GM21360 (cell line): ENCODE measurements at regions not wholly inside any gene's neighbourhood (a gene's known extent, or its start where the extent isn't known, plus 50 kb on each side); places are given as distances from the start of the nearest gene placed in this dataset.

ENCODE experiments used
- ATAC-seq: cut with Tn5 transposase; IDR thresholded peaks from one replicate; pipeline ENCODE4 v1.9.1; 2021; ENCODE audit warnings: mild to moderate bottlenecking, moderate library complexity; ENCODE audit not compliant: unreplicated experiment

DNA sequence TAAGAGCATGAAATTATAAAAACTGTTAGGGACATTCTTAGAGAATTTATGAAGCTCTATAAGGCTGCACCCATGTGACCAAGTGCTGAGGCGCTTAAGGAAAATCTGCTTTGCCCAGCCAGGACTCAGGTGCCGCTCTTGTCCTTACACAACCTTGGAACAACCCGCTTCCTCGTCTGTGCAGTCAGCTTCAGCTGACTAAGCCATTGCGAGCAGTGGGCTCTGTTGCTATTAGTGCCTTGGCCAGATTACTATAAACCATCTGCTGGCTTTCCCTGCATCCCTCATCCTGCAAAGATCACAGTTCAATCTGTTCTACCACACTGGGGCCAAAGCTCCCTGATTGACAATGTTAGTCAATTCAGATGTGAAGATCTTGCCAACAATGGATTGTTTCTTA, 89.1 kb upstream of the E2F3 start:
- ATAC-seq: no peak

DNA sequence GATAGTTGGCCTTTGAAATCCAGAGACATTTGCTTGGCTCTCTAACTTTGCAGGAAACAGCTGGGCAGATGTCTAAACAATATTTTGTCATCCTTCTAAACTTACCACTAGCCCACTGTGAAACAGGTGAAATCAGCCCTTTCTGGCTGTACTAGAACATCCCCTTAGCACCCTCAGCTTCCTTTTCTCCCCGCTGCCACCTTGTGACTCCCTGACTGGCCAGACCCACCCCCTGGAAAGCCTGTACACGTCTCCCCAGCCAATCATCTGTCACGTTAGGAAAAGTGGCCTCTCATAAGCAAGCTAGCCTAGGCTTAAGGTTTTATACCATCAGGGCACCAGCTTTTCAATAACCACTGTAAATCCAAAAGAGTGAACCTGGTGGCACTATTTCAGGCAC, 88.6 kb upstream of the E2F3 start:
- ATAC-seq: no peak

DNA sequence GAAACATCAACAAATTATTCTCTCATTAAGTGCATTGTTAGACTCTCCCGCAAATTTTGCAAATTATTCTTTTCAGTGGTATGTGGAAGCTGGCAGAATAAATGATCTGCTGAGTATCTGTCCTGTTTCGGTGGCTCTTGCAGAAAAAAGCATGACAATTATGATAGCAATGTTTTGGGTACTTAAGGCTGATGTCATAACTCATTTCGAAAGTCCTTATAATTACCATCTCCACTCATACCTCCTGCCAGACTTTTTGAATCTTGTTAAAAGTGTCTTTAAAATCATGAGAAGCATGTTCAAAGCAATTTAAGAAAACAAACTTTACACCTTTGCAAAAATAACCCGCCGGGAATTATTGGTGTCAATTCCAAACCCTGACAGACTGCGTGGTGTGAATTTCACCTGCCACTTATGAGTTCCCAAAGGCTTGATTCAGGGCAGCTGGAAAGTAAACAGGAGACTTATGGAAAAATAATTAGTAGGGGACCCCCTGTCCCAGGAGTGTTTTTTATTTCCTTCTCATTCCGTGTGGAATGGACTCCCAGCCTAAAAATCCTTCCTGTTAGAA, 87.6 kb upstream of the E2F3 start:
- ATAC-seq: no peak

- ATAC-seq: no peak
Observed at GRCh38 chr6:20314866-20315845, 86.5 kb upstream of the E2F3 start.

GRCh38 chr6:20317430-20317829, 84.2 kb upstream of the E2F3 start:
- no peak for ATAC-seq

- no peak for ATAC-seq
Observed at GRCh38 chr6:20318851-20319387, 82.8 kb upstream of the E2F3 start.

GRCh38 chr6:20319520-20320357, 81.9 kb upstream of the E2F3 start:
- ATAC-seq: peak; percentile 100

DNA sequence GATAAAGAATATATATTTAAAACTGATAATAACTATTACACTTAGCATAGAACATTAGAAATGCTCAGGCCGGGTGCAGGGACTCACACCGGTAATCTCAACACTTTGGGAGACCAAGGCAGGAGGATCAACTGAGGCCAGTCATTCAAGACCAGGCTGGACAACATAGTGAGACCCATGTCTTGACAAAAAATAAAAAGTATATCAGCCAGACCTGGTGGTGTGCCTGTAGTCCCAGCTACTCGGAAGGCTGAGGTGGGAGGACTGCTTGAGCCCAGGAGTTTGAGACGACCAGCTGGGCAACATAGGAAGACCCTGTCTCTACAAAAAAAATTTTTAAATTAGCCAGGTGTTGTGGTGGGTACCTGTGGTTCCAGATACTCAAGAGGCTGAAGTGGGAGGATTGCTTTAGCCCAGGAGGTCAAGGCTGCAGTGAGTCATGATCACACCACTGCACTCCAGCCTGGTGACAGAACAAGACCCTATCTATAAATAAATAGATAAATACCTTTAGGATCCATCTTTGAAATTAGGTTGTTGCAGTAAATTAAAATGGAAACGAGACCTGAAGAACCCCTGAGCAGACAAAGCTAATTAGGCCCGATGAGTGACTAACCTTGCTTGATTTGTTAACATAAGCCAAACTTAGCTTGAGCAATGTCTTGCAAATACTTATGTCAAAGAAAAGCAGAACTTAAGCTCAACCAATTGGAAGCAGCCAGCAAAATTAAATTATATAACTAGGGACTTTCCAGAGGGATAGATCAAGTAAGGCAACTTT, 75.8 kb upstream of the E2F3 start:
- no peak for ATAC-seq

- no peak for ATAC-seq
Observed at GRCh38 chr6:20326422-20326728, 75.3 kb upstream of the E2F3 start.

DNA sequence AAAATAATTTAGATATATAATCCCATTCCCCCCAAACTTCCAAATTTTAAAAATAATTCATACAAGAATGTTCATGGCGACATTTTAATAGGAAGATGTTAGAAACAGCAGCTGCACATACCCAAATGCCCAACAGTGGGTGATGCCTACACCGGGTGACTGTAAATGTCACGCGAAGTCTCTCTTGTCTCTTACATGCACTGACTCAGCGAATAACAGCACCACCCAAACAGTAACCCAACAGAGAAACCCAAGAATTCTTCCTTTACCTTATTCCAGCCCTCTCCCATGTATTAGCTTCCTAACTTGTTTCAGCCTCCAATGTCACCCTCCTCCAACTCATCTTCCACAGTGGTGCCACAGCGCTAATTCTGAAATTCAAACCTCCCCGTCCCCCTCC, 74.5 kb upstream of the E2F3 start:
- no peak for ATAC-seq

GRCh38 chr6:20328266-20328923, 73.3 kb upstream of the E2F3 start:
- no peak for ATAC-seq

- ATAC-seq: no peak
Observed at GRCh38 chr6:20328924-20329300, 72.8 kb upstream of the E2F3 start.

DNA sequence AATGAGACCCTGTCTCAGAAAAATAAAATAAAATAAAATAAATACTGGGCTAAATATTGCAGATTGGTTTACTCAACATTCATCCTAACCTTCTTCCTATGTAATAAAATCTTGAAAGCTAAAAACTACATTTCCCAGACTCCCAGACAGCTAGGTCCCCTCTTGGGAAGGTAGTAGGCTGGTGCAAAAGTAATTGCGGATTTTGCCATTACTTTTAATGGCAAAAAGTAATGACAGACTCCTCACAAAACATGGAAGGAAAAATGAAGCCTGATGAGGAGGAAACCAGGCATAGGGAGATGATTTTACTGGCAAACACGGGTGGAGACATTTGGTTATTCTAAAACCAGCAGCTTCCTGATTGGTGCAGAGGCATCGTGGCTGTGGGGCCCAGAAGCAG, 70.6 kb upstream of the E2F3 start:
- no peak for ATAC-seq

GRCh38 chr6:20331625-20332024, 70.1 kb upstream of the E2F3 start:
- no peak for ATAC-seq

- no peak for ATAC-seq
Observed at GRCh38 chr6:20332441-20333006, 69.2 kb upstream of the E2F3 start.

- ATAC-seq: no peak
Observed at GRCh38 chr6:20333721-20334269, 67.9 kb upstream of the E2F3 start.

DNA sequence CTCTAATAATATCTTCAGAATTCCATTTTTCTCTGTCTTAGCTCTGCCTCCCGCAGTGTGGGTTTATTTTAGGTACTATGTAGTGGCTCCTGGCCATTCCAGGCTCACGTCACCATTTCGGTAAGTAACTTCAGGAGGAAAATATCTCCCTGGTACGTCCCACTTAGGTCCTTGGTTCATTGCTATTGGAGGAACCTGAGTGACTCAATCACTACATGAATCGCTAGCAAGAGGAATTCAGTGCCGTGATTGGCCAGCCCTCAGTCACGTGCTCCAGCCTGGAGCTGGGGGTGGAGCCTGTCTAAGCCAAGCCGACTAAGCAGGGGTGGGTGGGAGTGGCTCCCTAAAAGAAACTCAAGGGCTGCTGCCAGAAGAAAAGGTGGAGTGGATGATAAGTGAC, 67.3 kb upstream of the E2F3 start:
- ATAC-seq: no peak

- ATAC-seq: no peak
Observed at GRCh38 chr6:20334962-20335361, 66.7 kb upstream of the E2F3 start.

DNA sequence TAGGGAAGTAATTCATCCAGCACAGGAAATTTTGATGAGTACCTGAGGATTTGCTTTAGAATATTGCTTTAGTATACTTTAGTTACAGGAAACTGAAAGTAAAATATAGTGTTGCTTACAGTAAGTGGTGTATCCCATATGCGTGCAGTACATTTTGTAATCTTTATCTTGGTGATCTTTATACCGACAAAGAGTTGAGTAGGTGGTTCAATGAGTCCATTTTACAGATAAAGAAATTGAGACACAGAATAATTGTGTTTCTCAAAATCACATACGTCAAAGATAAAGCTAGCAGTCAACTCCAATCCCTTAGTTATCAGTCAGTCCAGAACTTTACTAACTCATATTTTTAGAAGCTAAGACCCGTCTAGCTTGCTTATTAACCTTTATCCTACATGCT, 65.8 kb upstream of the E2F3 start:
- ATAC-seq: no peak

- no peak for ATAC-seq
Observed at GRCh38 chr6:20338156-20338555, 63.5 kb upstream of the E2F3 start.
